NB4 (cell line): ENCODE measurements at regions not wholly inside any gene's neighbourhood (a gene's known extent, or its start where the extent isn't known, plus 50 kb on each side); places are given as distances from the start of the nearest gene placed in this dataset.

Source experiments
- MAX ChIP-seq: IDR thresholded peaks from 2 replicates; pipeline ENCODE4 v1.6.1; 2011; ENCODE audit warnings: low read depth, low read length
- POLR2A ChIP-seq: IDR thresholded peaks from 2 replicates; pipeline ENCODE4 v1.6.1; 2011; ENCODE audit warnings: mild to moderate bottlenecking; ENCODE audit not compliant: insufficient read length; ENCODE audit errors: extremely low read depth
- TF ChIP-seq, protein P1 (sequence below): IDR thresholded peaks from one replicate; pipeline ENCODE4 v1.5.1; 2012; ENCODE audit warnings: low read depth, low read length

GRCh38 chr5:106956187-106956586, 714.5 kb downstream of the EFNA5 start:
- TF ChIP-seq, protein P1, sequence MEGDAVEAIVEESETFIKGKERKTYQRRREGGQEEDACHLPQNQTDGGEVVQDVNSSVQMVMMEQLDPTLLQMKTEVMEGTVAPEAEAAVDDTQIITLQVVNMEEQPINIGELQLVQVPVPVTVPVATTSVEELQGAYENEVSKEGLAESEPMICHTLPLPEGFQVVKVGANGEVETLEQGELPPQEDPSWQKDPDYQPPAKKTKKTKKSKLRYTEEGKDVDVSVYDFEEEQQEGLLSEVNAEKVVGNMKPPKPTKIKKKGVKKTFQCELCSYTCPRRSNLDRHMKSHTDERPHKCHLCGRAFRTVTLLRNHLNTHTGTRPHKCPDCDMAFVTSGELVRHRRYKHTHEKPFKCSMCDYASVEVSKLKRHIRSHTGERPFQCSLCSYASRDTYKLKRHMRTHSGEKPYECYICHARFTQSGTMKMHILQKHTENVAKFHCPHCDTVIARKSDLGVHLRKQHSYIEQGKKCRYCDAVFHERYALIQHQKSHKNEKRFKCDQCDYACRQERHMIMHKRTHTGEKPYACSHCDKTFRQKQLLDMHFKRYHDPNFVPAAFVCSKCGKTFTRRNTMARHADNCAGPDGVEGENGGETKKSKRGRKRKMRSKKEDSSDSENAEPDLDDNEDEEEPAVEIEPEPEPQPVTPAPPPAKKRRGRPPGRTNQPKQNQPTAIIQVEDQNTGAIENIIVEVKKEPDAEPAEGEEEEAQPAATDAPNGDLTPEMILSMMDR, result no peak
- TF ChIP-seq MAX (no peak), POLR2A (no peak)
